ENCODE measurements at regions not wholly inside any gene's neighbourhood (a gene's known extent, or its start where the extent isn't known, plus 50 kb on each side); places are given as distances from the start of the nearest gene placed in this dataset.

DNA sequence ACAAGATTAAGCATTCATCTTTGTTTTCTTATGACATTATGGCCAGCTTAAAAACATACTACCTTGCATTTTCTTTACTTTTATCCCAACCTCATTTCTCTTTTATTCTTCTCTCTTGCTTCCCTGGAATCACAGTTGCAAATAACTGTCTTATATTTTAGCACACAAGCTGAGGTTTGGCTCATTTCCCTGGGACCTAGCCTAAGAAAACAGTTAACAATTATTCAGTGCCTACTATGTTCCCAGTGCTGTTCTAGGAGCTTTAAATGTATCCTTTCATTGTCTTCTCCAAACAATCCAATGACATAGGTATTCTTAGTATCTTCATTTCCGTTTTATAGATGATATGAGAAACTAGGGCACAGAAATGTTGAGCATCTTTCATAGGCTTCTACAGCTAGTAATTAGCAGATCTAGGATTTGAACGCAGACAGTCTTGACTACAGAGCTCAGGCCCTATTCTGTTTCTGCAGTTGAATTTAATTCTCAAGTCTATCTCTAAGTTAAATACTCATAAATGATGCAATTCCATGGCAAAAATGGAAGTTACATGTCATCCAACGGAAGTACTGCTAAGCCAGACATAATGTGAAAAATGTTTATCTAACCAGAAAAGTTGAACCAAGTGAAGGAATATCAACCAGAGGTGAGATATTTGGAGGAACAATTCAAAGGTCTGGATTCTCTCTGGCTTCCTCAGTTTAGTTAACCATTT is 52.3 kb upstream of the MTAP start:
- intact Hi-C loops (cut with DNase I), result no loop called here
- H3K4me1 ChIP-seq, result no peaks in the 10 kb centered on the region
- H3K9me3 ChIP-seq, result no peaks in the 10 kb centered on the region
- ATAC-seq (no peak), DNase-seq (no peak)
- 30% methylated on average over 3 of the region's 3 CpGs for WGBS (ENCODE audit: insufficient coverage, low coverage, low lambda C conversion rate, missing lambda C conversion rate)
- no peak overlapping the region for H3K4me3 ChIP-seq
- H3K27ac ChIP-seq, result no peak overlapping the region
- H3K27me3 ChIP-seq, result no peaks in the 10 kb centered on the region
- no peaks in the 10 kb centered on the region for H3K36me3 ChIP-seq
- TF ChIP-seq POLR2A (IDR thresholded peaks at IDR 0.05), result no peak
- TF ChIP-seq, protein P1, sequence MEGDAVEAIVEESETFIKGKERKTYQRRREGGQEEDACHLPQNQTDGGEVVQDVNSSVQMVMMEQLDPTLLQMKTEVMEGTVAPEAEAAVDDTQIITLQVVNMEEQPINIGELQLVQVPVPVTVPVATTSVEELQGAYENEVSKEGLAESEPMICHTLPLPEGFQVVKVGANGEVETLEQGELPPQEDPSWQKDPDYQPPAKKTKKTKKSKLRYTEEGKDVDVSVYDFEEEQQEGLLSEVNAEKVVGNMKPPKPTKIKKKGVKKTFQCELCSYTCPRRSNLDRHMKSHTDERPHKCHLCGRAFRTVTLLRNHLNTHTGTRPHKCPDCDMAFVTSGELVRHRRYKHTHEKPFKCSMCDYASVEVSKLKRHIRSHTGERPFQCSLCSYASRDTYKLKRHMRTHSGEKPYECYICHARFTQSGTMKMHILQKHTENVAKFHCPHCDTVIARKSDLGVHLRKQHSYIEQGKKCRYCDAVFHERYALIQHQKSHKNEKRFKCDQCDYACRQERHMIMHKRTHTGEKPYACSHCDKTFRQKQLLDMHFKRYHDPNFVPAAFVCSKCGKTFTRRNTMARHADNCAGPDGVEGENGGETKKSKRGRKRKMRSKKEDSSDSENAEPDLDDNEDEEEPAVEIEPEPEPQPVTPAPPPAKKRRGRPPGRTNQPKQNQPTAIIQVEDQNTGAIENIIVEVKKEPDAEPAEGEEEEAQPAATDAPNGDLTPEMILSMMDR (IDR thresholded peaks at IDR 0.05), result no peak

DNA sequence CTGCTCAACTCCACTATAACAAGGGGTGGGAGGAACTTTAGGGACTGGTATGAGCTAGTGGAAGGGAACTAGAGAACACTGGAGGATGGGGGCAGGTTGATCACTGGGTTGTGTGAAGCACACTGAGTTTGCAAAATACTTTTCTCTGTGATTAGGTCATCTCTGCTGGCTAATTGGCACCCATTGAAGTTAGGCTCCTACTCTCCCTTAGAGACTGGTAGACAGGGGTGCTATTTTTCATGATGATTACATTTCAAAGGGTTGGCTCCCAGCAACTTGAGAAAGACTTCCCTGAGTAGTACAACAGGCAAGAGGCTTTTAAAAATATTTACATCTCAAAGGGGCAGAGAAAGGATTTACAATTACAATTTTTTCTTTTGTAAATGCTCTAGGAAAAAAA is 50.4 kb upstream of the MTAP start:
- Histone ChIP-seq H3K27me3 (no peaks in the 10 kb centered on the region), H3K36me3 (no peaks in the 10 kb centered on the region), H3K4me1 (no peaks in the 10 kb centered on the region), H3K9me3 (no peaks in the 10 kb centered on the region), H3K4me3 (no peak overlapping the region), H3K27ac (no peak overlapping the region)
- intact Hi-C loops (cut with DNase I), result no loop called here
- ATAC-seq (no peak), DNase-seq (no peak)
- no peak for TF ChIP-seq POLR2A (IDR thresholded peaks at IDR 0.05)
- TF ChIP-seq, protein P1 (IDR thresholded peaks at IDR 0.05), result no peak

Small RNAs in the stretch of these regions (small RNA-seq; reads per million reads assigned to genes)
- gene RN7SL151P, result 0 reads per million in 2 experiments
